Right cardiac atrium (tissue), 5 donors: ENCODE measurements at regions not wholly inside any gene's neighbourhood (a gene's known extent, or its start where the extent isn't known, plus 50 kb on each side); places are given as distances from the start of the nearest gene placed in this dataset.
A peak's percentile ranks its signal among the peaks of the same experiment; 100 is the strongest.

Source experiments
- ATAC-seq, 2 donors: fragments of 200-7000 bp; cut with Tn5 transposase; one replicate each; pipeline versions ENCODE4 v1.8.0 to v1.9.1; 2020; ENCODE audit warnings: moderate library complexity in 2 of 2, mild to moderate bottlenecking in 1 of 2
- DNase-seq, 3 donors: peaks; one replicate each; pipeline ENCODE4 v3.0.0-alpha.2; 2020
- H3K27ac ChIP-seq: one replicate; pipeline ENCODE4 v1.5.1; 2013; ENCODE audit warnings: mild to moderate bottlenecking, low read length, control low read depth, moderate library complexity
- H3K27me3 ChIP-seq: one replicate; pipeline ENCODE4 v1.6.1; 2013; ENCODE audit not compliant: control insufficient read depth, insufficient read depth
- H3K4me1 ChIP-seq: one replicate; pipeline ENCODE4 v1.6.1; 2013; ENCODE audit warnings: low read length; ENCODE audit not compliant: control insufficient read depth, insufficient read depth
- H3K4me3 ChIP-seq: one replicate; pipeline ENCODE4 v1.5.1; 2013; ENCODE audit warnings: low read length, control low read depth
- H3K9me3 ChIP-seq: one replicate; pipeline ENCODE4 v1.6.1; 2013; ENCODE audit warnings: low read length; ENCODE audit not compliant: control insufficient read depth
- WGBS: extraction: QIAGEN DNeasy Blood & Tissue Kit; methylation state at CpG from one replicate; pipeline ENCODE4 v1.1.7; 2013; 5-methylcytosine and 5-hydroxymethylcytosine counted together
- intact Hi-C, 4 donors: fragments of 100-400 bp; cut with DNase I; formaldehyde crosslinking; loops; one replicate each; pipeline versions ENCODE4 v1.11.0 to v1.14.0; 2022 to 2023
- donor health status: healthy with polysubstance abuse.
- donor health status: DM: no; HTN: yes; CAD: no.
- donor health status: DM: no; HTN: no; CAD: no.
- donor health status: DM: no; HTN: yes; CAD: no; lungs with severe emphysema.
- donor health status: DM: yes; HTN: yes; CAD: no.

- H3K4me3 ChIP-seq = no peak overlapping the region
- ATAC-seq = no peak
- intact Hi-C loops = no loop called here
- DNase-seq = no peak
- no peaks in the 10 kb centered on the region for H3K27me3 ChIP-seq
- H3K4me1 ChIP-seq = no peaks in the 10 kb centered on the region
- H3K27ac ChIP-seq = no peak overlapping the region
- H3K9me3 ChIP-seq = no peaks in the 10 kb centered on the region
- 88% methylated on average over 9 of the region's 9 CpGs for whole genome bisulfite sequencing
Measured at GRCh38 chr21:41597811-41598231, 89.9 kb upstream of the TMPRSS2 start.

- no peaks in the 10 kb centered on the region for H3K9me3 ChIP-seq
- 70% methylated on average over 1 of the region's 1 CpG for WGBS
Measured at GRCh38 chr21:41597227-41597626, 89.3 kb upstream of the TMPRSS2 start.

GRCh38 chr21:41596241-41596925 lies 88.4 kb upstream of the TMPRSS2 start:
- Histone ChIP-seq H3K27me3 (no peaks in the 10 kb centered on the region), H3K27ac (no peak overlapping the region), H3K4me1 (no peaks in the 10 kb centered on the region), H3K9me3 (no peaks in the 10 kb centered on the region), H3K4me3 (no peak overlapping the region)
- ATAC-seq (no peak), DNase-seq (no peak)
- intact Hi-C loops = no loop called here
- WGBS = 85% methylated on average over 14 of the region's 14 CpGs

More at GRCh38 chr21:41597227-41597626, 89.3 kb upstream of the TMPRSS2 start:
- no peaks in the 10 kb centered on the region for H3K4me1 ChIP-seq
- no peak for DNase-seq
- intact Hi-C loops = no loop called here
- ATAC-seq = no peak
- H3K27ac ChIP-seq = no peak overlapping the region
- no peak overlapping the region for H3K4me3 ChIP-seq
- H3K27me3 ChIP-seq = no peaks in the 10 kb centered on the region

- Histone ChIP-seq H3K27me3 (no peaks in the 10 kb centered on the region), H3K4me3 (no peak overlapping the region), H3K27ac (no peak overlapping the region), H3K4me1 (no peaks in the 10 kb centered on the region), H3K9me3 (no peaks in the 10 kb centered on the region)
- intact Hi-C loops = no loop called here
- DNase-seq (no peak), ATAC-seq (no peak)
- 59% methylated on average over 5 of the region's 5 CpGs for WGBS
Measured at GRCh38 chr21:41594268-41594667, 86.3 kb upstream of the TMPRSS2 start.

GRCh38 chr21:41593760-41594138 lies 85.8 kb upstream of the TMPRSS2 start:
- Histone ChIP-seq H3K4me1 (no peaks in the 10 kb centered on the region), H3K4me3 (no peak overlapping the region), H3K27ac (no peak overlapping the region), H3K27me3 (no peaks in the 10 kb centered on the region), H3K9me3 (no peaks in the 10 kb centered on the region)
- WGBS = 70% methylated on average over 4 of the region's 4 CpGs
- DNase-seq (no peak), ATAC-seq (no peak)
- intact Hi-C loops = no loop called here

- H3K4me3 ChIP-seq = no peak overlapping the region
- H3K27me3 ChIP-seq = no peaks in the 10 kb centered on the region
- no peak for DNase-seq
- no peaks in the 10 kb centered on the region for H3K9me3 ChIP-seq
- H3K4me1 ChIP-seq = no peaks in the 10 kb centered on the region
- intact Hi-C loops = no loop called here
- no peak for ATAC-seq
- H3K27ac ChIP-seq = no peak overlapping the region
- 80% methylated on average over 12 of the region's 12 CpGs for WGBS
Measured at GRCh38 chr21:41593051-41593759, 85.2 kb upstream of the TMPRSS2 start.

- no peaks in the 10 kb centered on the region for H3K4me1 ChIP-seq
- no peak for ATAC-seq
- H3K4me3 ChIP-seq = no peak overlapping the region
- no peak for DNase-seq
- H3K27ac ChIP-seq = no peak overlapping the region
- no peaks in the 10 kb centered on the region for H3K9me3 ChIP-seq
- H3K27me3 ChIP-seq = no peaks in the 10 kb centered on the region
- 93% methylated on average over 10 of the region's 10 CpGs for WGBS
- intact Hi-C loops = no loop called here
Measured at GRCh38 chr21:41589620-41590175, 81.7 kb upstream of the TMPRSS2 start.

GRCh38 chr21:41589131-41589530 lies 81.2 kb upstream of the TMPRSS2 start:
- 87% methylated on average over 2 of the region's 2 CpGs for WGBS
- Histone ChIP-seq H3K4me1 (no peaks in the 10 kb centered on the region), H3K27ac (no peak overlapping the region), H3K27me3 (no peaks in the 10 kb centered on the region), H3K9me3 (no peaks in the 10 kb centered on the region), H3K4me3 (no peak overlapping the region)
- ATAC-seq (no peak), DNase-seq (no peak)
- intact Hi-C loops = no loop called here

GRCh38 chr21:41585199-41585994 lies 77.4 kb upstream of the TMPRSS2 start:
- Histone ChIP-seq H3K27ac (no peak overlapping the region), H3K4me3 (no peak overlapping the region), H3K27me3 (no peaks in the 10 kb centered on the region), H3K9me3 (no peaks in the 10 kb centered on the region), H3K4me1 (no peaks in the 10 kb centered on the region)
- intact Hi-C loops = no loop called here
- ATAC-seq (no peak), DNase-seq (no peak)
- 86% methylated on average over 14 of the region's 14 CpGs for WGBS

- H3K27me3 ChIP-seq = no peaks in the 10 kb centered on the region
- WGBS = 92% methylated on average over 4 of the region's 4 CpGs
- no peak overlapping the region for H3K4me3 ChIP-seq
- H3K27ac ChIP-seq = no peak overlapping the region
- no peaks in the 10 kb centered on the region for H3K9me3 ChIP-seq
- ATAC-seq (peak in 1 of 2 donors; percentile 25), DNase-seq (no peak)
- intact Hi-C loops = no loop called here
- no peaks in the 10 kb centered on the region for H3K4me1 ChIP-seq
Measured at GRCh38 chr21:41584603-41585176, 76.7 kb upstream of the TMPRSS2 start.
